GM19240 (cell line): ENCODE measurements at regions not wholly inside any gene's neighbourhood (a gene's known extent, or its start where the extent isn't known, plus 50 kb on each side); places are given as distances from the start of the nearest gene placed in this dataset.

Experiments used
- DNase-seq: peaks from one replicate; pipeline ENCODE4 v3.0.0; 2011; ENCODE audit warnings: low spot score; ENCODE audit not compliant: insufficient read length

- no peak for DNase-seq
Observed at GRCh38 chr12:98058838-98059237, 456.6 kb upstream of the TMPO start.

DNA sequence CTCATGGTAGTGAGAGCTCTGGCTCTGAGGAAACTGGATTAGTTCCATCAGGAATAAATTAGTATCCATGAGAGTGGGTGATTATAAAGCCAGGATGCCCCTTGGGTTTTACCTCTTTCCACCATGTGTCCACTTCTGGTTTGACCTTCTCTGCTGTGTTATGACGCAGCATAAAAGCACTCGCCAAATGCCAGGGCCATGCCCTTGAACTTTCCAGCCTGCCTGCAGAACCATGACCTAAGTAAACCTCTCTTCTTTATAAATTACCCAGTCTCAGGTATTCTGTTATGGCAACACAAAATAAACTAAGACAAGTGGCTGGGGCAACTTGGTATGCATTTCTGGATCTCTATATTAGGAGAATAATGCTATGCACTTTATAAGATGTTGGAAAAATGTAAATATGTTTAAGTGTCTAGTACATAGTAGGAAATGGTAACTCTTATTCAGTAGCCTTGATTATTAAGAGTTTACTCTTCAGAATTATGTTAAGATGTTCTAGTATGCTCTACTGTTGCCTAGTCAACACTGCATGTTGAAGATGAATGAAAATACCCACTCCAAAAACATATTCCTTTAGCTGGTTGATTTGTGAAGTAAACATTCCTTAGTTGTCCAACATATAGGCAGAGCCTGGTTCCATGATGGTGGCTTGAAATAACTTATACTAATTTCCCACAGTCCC lies 455.6 kb upstream of the TMPO start:
- DNase-seq = no peak

- DNase-seq = no peak
Observed at GRCh38 chr12:98060411-98060810, 455.0 kb upstream of the TMPO start.

- no peak for DNase-seq
Observed at GRCh38 chr12:98062464-98063245, 452.7 kb upstream of the TMPO start.

- no peak for DNase-seq
Observed at GRCh38 chr12:98064501-98064900, 450.9 kb upstream of the TMPO start.

DNA sequence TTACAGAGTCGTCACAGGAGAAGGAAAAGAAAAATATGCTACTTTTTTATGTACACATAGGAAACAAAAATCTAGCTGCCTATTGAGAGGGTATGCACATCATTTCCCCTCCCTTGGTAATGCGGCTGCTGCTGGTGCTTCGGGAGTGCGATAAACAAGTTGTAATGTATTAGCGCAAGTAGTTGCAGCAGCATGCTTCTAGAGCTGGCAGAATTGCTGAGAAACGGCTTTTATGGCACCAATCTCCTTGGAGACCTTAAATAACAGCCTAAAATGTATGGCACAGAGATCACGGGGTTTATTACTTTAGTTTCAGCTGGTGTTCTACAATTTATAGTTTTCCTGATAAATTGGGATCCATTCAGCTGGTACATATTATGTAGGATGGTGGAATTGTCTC lies 447.6 kb upstream of the TMPO start:
- DNase-seq = no peak

DNA sequence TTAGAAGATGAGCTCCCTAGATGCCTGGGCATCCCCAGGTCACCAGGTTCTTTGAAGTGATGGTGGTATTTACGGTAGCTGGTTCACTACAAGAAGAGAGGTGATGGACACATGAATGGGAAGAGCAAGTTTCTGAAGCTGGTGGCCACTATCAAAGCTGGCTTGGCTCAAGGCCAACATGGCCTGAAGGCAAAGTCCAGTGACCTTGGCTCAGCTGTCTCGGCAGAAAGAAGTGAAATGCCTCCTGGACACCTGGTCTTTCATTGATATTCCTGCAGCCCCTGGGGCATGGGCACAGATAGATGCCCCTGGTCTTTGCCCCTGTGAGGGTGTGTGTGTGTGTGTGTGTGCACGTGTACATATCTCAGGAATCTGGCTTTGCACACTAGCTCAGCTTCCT lies 441.8 kb upstream of the TMPO start:
- DNase-seq = no peak

DNA sequence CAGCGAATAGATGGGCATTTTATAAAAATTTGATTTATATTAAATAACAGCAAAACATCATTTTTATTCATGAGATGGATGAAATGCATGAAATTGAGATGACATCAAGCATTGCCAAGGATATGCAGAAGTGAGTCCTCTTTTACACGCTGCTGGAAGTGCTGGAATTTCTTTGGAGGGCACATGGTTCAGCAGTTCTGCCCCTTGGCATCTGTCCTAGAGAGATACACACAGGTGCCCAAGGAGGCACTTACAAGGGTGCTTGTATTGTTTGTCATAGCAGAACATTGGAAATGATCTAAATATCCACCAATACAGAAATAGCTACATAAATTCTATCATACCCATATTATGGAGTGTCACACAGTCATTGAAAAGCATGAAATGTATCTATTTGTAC lies 441.1 kb upstream of the TMPO start:
- DNase-seq = no peak

- DNase-seq = no peak
Observed at GRCh38 chr12:98084391-98084790, 431.0 kb upstream of the TMPO start.

DNA sequence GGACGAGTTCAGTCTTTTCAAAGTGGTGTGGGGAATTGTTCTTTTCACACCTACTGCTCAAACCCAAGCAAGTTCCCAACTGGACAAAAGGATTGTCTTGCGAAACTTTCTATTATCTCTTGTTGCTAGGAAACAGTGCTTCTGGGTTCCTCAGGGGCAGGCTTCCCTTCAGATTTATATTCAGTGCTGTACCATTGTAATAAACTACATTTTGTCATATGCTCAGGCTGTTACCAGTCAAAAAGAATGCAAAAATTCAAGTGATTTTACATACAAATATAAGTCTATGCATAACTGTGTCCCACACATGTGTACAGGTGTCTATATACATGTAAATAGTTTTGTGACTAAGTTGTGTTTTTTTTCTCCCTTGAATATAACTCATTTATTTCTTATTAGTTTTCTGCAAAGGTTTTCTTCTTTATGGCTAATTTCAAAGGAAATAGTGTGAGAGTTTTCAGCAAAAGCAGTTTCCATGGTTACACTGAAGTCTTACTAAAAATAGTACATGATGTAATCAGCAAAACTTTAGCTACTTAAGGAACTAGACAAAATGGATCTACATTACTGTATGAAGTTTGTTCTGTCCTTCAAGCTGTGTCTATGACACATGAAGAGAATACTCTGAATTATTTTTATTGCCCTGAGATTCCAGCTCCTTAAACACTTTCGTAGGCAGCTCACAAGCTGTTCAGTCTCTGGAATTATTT lies 430.2 kb upstream of the TMPO start:
- DNase-seq = no peak

DNA sequence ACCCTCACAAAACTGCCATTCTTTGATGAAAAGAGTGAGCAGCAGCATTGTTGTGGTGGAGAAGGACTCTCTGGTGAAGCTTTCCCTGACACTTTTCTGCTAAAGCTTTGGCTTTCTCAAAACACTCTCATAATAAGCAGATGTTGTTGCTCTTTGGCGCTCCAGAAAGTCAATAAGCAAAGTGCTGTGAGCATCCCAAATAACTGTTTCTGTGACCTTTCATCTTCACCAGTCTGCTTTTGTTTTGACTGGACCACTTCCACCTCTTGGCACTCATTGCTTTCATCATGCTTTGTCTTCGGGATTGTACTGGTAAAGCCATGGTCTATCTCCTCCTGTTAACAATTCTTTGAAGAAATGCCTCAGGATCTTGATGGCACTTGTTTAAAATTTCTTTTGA lies 424.7 kb upstream of the TMPO start:
- no peak for DNase-seq

- no peak for DNase-seq
Observed at GRCh38 chr12:98096436-98096835, 419.0 kb upstream of the TMPO start.

DNA sequence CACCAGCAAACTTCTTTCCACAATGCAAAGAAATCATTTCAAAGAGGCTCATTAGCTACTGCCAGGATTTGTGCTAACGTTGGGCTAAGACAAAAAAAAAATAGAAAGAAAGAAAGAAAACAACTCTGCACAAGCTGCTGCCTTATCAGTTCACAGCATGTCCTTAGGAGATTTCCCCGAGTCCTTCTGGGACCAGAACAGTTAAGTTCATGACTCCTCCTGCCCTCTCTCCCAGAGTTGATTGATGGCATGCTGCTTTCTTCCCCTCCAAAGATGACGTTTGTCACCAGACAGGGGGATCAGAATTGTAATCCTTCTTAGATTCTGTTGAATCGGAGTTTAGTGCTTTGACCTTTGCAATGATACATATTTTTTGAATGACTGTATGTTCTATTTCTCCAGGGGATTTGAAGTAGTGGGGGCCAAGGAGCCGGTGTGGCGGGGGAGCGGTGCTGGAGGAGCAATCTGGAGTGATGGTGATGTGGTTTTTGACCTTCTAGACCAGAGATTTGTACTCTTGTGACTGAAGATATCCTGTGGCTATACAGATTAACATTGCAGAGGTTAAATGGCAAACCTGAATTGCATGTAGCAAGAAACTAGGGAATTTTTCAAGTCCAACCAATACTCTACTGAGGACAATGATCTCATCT lies 409.2 kb upstream of the TMPO start:
- no peak for DNase-seq

DNA sequence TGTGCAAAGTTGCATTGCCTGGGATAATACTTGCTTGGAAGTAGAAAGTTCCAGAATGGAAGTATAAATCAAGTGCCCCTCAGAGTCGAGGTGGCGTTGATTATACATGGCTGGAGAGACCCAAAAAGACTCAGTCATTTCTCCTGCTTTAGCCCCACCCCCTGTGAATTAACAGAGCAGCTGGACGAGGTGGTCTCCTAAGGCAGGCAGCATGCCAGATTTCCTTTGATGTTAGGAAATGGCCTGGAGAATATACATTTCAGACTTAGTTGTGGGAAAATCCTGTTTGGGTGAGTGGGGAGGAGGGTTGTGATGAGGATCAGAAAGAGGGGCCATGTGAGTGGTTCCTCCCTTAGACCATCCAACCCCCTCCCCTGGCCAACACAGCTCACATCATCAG lies 406.1 kb upstream of the TMPO start:
- no peak for DNase-seq

- DNase-seq = no peak
Observed at GRCh38 chr12:98110536-98110935, 404.9 kb upstream of the TMPO start.

GRCh38 chr12:98113548-98113947 lies 401.8 kb upstream of the TMPO start:
- DNase-seq = no peak

GRCh38 chr12:98121963-98122362 lies 393.4 kb upstream of the TMPO start:
- DNase-seq = no peak

DNA sequence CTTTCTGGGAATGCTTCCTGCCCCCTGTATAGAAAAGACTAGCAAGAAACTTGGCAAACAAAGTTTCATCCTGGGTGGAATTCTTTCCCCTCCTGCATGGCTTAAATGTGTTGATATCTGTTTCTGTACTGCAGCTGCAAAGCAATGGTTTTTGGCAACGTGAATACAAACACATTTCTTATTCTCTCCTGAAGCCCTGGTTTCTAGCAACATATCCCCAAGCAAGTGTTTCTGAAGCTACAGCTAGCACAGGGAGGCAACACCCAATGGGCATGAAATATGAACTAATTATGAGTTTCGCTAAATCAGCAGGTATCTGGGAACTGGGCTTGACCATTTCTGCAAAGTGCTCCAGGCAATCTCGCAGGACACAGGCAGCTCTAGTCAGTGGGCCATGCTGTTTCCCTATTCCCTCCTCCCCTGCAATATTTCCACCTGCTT lies 392.3 kb upstream of the TMPO start:
- no peak for DNase-seq

- no peak for DNase-seq
Observed at GRCh38 chr12:98126637-98127335, 388.6 kb upstream of the TMPO start.

GRCh38 chr12:98127336-98127679 lies 388.1 kb upstream of the TMPO start:
- DNase-seq = no peak

- DNase-seq = no peak
Observed at GRCh38 chr12:98127854-98128253, 387.5 kb upstream of the TMPO start.
